Hematopoietic multipotent progenitor cell treated with erythropoietin and hydrocortisone succinate and interleukin-3 and kit ligand, for 4 days (in vitro differentiated cells): ENCODE measurements at regions not wholly inside any gene's neighbourhood (a gene's known extent, or its start where the extent isn't known, plus 50 kb on each side); places are given as distances from the start of the nearest gene placed in this dataset.

ENCODE experiments used
- DNase-seq: peaks from one replicate; pipeline ENCODE4 v3.0.0-alpha.2; 2015

DNA sequence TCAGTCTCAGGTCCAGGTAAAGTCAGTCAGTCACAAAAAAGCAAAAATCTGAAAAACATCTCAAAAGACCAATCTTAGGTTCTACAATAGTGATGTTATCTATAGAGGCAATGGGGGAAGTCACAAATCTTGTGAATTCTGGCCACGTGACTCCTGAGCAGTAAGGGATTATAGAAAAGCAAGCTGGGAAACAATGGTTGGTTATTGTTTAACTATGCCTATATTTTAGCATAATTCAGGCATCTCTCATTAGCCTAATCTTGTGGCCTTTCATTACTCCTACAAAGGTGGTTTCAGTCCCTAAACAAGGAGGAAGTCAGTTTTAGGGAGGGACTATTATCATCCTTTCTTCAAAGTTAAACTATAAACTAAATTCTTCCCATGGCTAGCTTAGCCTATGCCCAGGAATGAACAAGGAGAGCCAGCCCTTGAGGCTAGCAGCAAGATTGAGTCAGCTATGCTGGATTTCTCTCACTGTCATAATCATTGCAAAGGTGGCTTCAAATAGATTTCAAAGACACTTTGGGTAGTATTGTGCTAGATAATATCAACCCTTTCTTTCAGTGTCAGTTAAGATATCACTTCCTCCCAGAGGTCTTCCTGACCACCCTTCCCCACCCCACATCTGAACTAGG lies 56.4 kb upstream of the ITGA6 start:
- DNase-seq: no peak

DNA sequence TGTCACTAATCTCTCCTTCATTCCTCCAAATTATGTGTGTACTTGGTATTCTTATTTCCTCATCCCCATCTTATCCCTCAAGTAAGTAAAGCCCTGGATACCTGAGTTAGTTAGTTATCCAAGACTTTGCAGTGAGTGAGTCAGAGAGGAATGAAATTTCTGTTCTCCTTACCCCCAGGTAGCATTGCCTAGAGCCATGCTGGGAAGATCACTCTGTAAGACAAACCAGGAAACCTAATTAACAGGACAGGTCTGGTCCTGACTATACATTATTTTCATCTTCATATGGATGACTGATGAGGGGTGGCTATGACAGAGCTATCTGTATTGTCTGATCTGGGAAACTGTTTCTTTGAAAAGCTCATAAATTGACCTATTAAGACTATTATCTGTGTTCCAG lies 55.0 kb upstream of the ITGA6 start:
- DNase-seq: no peak

DNA sequence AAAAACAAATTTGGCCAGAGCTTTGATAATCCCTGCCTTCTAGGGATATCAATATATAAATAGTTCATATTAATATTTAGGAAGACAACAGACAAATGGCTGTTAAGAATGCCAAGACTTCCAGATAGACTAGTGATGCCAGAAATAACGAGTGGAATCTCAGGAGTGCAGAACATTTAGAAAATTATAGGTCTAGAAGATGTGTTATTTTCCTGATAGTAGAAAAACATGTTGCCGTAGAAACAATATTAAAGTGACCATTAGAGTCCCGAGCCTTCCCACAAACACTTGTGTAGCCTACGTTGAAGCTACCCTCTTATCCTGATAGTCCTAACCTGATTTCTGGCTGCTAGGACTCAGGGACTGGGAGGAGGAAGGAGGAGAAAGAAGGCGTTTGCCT lies 54.3 kb upstream of the ITGA6 start:
- DNase-seq: no peak

DNA sequence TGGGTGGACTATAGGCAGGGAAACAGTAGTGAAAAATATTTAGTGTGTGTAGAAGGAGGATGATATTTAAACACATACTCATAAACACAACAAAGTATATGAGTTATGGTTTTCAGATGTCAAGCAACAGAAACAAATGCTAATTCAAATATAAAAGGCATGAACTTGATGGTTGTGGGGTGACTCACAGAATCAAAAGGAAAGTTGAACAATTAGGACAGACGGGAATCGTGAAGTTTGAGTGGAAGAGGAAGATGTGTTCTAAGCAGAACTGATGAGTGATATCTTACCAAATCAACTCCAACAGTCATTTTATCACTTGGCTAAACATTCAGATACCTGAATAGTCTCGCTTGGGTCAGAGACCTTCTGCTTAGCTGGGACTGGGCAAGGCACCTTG lies 53.6 kb upstream of the ITGA6 start:
- DNase-seq: no peak

DNA sequence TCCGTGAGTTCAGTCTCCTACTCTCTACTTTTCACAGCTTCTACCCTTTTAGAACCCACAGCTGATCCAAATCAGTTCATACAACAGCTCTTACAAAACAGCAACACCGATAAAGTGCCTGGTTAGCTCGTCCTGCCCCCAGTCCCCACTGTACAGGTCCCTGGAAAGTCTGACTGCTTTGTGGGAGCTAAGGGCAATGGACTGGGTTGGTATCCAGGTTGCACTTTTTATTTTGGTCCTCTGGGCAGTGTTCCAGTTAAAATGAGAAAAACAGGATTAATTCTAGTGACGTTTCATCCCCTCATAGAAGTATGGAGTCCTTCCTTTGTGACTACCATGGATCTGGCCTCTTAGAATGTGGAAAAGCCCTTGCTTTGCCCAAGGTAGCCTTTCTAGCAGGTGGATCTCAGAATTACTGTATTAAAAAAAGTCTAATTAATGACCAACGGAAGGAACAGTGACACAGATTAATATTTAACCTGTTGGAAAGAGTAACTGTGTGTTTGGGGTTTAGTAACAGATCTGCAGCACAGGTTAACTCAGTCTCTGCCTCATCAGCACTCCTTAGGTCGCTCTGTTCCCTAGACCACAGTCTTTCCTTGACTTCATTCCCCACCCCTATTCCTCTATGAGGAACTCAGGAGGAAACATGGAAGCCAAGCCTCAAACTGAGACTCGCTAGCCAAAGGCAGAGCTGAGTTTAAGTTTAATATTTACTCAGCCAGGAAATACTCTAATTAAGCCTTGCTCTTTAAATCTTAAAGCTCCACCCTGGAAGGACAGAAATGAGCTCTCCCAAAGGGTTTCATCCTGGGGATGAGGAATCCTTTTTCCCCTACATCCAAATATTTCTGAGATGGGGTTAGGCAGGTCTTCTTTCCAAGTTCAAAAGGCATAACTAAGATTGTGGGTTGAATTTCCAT lies 52.8 kb upstream of the ITGA6 start:
- no peak for DNase-seq

DNA sequence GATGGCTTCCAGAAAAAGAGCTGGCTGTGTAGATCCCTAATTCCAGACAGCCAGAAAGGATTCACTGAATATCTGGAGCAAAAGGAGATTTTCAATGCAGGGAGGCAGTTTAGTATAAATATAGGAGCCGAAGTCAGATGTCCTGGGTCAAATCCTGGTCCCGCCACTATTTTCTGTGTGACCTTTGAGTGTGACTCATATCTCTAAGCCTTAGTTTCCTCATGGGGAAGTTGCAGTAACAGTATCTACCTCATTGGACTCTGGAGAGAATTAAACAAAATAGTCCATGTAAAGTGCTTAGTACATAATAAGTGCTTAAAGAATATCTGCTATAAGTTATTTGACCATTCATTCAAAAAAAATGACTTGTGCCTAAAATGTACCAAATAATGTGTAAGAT lies 52.1 kb upstream of the ITGA6 start:
- no peak for DNase-seq

DNA sequence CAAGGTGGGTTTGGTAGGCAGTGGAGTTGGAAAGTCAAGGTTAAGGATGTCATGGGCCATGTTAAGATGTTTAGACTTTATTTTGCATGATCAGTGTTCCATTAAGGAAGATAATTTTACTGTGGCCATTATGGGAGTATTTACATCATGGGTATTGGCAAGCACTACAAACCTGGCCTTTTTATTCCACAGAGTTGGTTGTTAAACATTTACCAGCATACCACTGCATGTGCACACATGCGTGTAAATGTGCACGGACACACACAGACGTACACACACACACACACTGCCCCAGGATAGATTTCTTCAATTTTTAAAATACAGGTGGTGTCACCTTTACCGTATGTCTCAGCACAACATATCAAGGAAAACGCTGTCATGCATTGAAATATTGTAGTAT lies 51.4 kb upstream of the ITGA6 start:
- DNase-seq: no peak

DNA sequence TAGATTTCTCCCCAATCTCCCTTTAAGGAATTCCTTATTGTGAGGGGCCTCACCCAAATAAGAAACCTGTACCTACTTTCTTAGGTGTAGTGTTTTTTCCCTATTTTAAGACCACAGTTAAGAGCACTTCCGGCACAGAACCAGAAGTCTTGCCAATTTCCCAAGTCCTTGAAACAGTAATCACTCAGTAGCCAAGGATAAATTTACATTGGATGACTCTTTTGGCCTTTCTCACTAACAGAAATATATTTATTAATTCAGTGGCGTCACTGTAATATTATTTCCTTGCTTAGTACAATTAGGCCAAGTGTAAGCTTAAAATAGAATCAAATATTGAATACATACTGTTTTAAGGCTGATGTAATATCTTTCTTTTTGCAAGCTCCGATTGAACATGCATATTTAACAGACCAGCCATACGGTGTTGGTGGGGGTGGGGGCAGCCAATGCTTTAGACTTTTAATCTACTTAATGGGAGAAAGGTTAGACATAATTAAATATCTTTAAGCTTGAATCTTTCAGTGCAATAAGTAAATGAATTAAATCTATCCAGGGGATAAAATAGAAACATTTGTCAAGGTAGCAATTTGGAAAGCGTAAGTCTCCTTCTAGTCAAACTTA lies 50.8 kb upstream of the ITGA6 start:
- DNase-seq: no peak

DNA sequence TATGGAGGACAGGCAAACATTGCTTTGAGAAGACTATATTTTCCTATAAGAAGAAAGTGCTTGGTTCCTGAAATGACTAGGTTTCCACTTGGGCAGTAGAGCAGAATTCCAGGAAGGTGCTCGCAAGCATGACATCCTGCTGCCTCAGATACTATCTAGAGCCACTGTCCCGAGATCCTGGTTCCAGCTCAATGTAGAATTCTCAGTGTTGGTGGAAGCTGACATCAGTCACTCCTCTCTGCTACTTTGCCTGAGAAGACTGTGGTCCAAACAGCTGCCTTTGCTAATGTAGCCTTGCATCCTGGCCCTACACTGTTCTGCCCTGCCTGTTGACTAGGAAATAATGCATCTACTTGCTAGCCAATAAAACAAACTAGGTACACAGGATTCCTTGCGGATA lies 50.0 kb upstream of the ITGA6 start:
- no peak for DNase-seq
